ENCODE measurements at regions not wholly inside any gene's neighbourhood (a gene's known extent, or its start where the extent isn't known, plus 50 kb on each side); places are given as distances from the start of the nearest gene placed in this dataset.
"Not testable (repeated sequence)": the region's sequence is repeated elsewhere in the genome, so short reads cannot be mapped to it uniquely, and the experiment has no call there.

DNA sequence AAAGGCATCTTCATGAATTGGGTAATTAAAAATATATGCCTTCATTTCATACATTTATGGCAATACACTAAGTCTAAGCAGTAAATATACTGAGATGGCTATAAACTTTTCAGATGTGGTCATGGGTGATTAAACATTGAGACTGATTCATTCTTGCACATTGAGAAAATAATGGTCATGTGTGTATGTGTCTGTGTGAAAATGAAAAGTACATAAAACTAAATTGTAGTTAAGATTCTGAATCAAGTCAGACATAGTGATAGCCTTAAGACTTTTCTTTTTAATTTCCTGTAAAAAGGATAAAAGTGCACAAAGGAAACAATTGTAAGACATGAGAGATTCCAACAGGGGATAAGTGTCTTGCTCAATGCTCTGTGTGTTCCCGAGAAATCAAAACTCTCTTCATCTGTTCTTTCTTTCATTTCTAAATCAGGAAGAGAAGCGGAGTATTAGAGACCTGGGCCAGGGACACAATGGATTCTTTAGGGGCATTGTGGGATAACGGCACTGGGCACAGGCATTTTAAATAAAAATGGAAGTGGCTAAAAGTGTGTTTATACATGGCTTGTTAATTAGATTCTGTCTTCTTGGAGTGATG, 69.8 kb upstream of the AGR3 start:
- H3K36me3 ChIP-seq (ENCODE audit: control insufficient read depth, insufficient read depth, low read length) = no peaks in the 10 kb centered on the region
- no peaks in the 10 kb centered on the region for H3K9me3 ChIP-seq (ENCODE audit: control insufficient read depth, low read length)
- no peak overlapping the region for H3K4me3 ChIP-seq (ENCODE audit: insufficient read depth, low read depth, low read length)
- no peak overlapping the region for H3K27ac ChIP-seq (ENCODE audit: insufficient read depth, low read depth, low read length, poor library complexity, severe bottlenecking)
- H3K4me1 ChIP-seq (ENCODE audit: control insufficient read depth, insufficient read depth, low read length) = no peaks in the 10 kb centered on the region
- no peaks in the 10 kb centered on the region for H3K27me3 ChIP-seq (ENCODE audit: control insufficient read depth, insufficient read depth, low read length, poor library complexity, severe bottlenecking)
- 84% methylated on average over 3 of the region's 3 CpGs for WGBS, 2 experiments

DNA sequence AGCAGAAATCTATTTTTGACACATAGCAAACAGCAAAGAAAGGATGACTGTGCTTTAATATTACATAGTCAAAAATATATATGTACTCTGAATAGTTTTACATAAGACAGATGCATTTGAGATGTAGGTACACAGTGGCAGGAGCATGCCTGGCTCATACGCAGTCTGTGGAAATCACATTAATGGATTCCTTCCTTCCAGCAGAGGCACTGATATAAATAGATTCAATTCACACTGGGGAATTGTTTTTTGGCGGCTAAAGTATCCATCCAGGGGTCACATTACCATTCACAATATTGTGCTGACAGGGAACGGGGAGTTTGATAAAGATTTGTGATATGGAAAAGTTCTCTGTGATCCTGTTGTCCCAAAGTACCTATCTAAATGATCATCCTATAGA, 72.5 kb upstream of the AGR3 start:
- Histone ChIP-seq H3K9me3 (ENCODE audit: control insufficient read depth, low read length) (no peaks in the 10 kb centered on the region), H3K27ac (ENCODE audit: insufficient read depth, low read depth, low read length, poor library complexity, severe bottlenecking) (no peak overlapping the region), H3K4me3 (ENCODE audit: insufficient read depth, low read depth, low read length) (no peak overlapping the region), H3K27me3 (ENCODE audit: control insufficient read depth, insufficient read depth, low read length, poor library complexity, severe bottlenecking) (no peaks in the 10 kb centered on the region), H3K36me3 (ENCODE audit: control insufficient read depth, insufficient read depth, low read length) (no peaks in the 10 kb centered on the region), H3K4me1 (ENCODE audit: control insufficient read depth, insufficient read depth, low read length) (no peaks in the 10 kb centered on the region)
- WGBS, 2 experiments = 90 to 92% methylated on average over 1 to 2 of the region's 3 CpGs

DNA sequence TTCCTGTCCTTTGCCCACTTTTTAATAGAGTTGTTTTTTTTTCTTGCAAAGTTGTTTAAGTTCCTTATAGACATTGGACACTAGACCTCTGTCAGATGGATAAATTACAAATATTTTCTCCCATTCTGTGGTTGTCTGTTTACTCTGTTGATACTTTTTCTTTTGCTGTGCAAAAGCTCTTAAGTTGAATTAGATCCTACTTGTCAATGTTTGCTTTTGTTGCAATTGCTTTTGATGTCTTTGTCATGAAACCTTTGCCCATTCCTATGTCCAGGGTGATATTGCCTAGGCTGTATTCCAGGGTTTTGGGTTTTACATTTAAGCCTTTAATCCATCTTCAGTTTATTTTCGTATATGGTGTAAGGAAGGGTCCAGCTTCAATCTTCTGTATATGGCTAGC, 76.9 kb upstream of the AGR3 start:
- 90 to 100% methylated on average over 1 of the region's 1 CpG for WGBS, 2 experiments
- H3K4me1 ChIP-seq (ENCODE audit: control insufficient read depth, insufficient read depth, low read length) = no peaks in the 10 kb centered on the region
- H3K27ac ChIP-seq (ENCODE audit: insufficient read depth, low read depth, low read length, poor library complexity, severe bottlenecking) = no peak overlapping the region
- H3K36me3 ChIP-seq (ENCODE audit: control insufficient read depth, insufficient read depth, low read length) = no peaks in the 10 kb centered on the region
- H3K9me3 ChIP-seq (ENCODE audit: control insufficient read depth, low read length) = no peaks in the 10 kb centered on the region
- no peak overlapping the region for H3K4me3 ChIP-seq (ENCODE audit: insufficient read depth, low read depth, low read length)
- H3K27me3 ChIP-seq (ENCODE audit: control insufficient read depth, insufficient read depth, low read length, poor library complexity, severe bottlenecking) = no peaks in the 10 kb centered on the region

DNA sequence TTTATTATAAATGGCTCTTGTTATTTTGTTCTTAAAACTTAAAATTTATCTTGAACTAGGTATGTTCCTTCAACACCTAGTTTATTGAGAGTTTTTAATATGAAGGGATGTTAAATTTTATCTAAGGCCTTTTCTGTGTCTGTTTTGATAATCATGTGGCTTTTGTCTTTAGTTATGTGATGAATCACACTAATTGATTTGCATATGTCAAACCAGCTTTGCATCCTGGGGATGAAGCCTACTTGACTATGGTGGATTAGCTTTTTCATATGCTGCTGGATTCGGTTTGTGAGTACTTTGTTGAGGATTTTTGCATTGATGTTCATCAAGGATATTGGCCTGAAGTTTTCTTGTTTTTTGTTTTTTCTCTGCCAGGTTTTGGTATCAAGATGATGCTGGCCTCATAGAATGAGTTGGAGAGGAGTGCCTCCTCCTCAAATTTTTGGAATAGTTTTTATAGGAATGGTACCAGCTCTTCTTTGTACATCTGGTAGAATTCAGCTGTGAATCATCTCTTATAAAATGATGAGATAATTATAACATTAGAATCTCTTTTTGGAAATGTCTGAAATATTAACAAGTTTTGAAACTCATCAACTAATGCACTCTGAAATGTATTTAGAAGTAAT, 78.7 kb upstream of the AGR3 start:
- Histone ChIP-seq H3K4me1 (ENCODE audit: control insufficient read depth, insufficient read depth, low read length) (no peaks in the 10 kb centered on the region), H3K27me3 (ENCODE audit: control insufficient read depth, insufficient read depth, low read length, poor library complexity, severe bottlenecking) (no peaks in the 10 kb centered on the region), H3K4me3 (ENCODE audit: insufficient read depth, low read depth, low read length) (no peak overlapping the region), H3K9me3 (ENCODE audit: control insufficient read depth, low read length) (no peaks in the 10 kb centered on the region), H3K36me3 (ENCODE audit: control insufficient read depth, insufficient read depth, low read length) (no peaks in the 10 kb centered on the region), H3K27ac (ENCODE audit: insufficient read depth, low read depth, low read length, poor library complexity, severe bottlenecking) (no peak overlapping the region)
- 90 to 93% methylated on average over 1 of the region's 1 CpG for WGBS, 2 experiments

DNA sequence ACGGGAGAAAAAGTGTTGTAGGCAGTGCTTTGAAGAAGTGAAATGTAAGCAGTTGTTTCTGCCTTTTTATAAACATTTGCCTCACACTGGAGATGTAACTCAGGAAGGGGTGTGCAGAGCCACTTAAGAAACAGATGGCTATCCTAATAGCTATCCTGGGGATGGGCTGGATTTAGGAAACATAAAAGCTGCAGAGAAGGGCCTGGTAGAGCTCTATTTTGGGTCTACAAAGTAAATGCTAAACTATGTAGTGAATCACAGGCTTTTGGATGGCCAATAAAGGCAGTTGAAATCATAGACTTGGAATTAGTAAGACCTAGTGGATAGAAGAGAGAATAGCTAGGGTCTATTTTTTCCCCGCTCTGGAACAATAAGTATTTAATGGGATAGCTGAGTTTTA, 79.9 kb upstream of the AGR3 start:
- no peaks in the 10 kb centered on the region for H3K4me1 ChIP-seq (ENCODE audit: control insufficient read depth, insufficient read depth, low read length)
- H3K27me3 ChIP-seq (ENCODE audit: control insufficient read depth, insufficient read depth, low read length, poor library complexity, severe bottlenecking) = no peaks in the 10 kb centered on the region
- no peak overlapping the region for H3K27ac ChIP-seq (ENCODE audit: insufficient read depth, low read depth, low read length, poor library complexity, severe bottlenecking)
- H3K4me3 ChIP-seq (ENCODE audit: insufficient read depth, low read depth, low read length) = no peak overlapping the region
- H3K9me3 ChIP-seq (ENCODE audit: control insufficient read depth, low read length) = no peaks in the 10 kb centered on the region
- WGBS, 2 experiments = 88 to 89% methylated on average over 2 of the region's 2 CpGs
- H3K36me3 ChIP-seq (ENCODE audit: control insufficient read depth, insufficient read depth, low read length) = no peaks in the 10 kb centered on the region

DNA sequence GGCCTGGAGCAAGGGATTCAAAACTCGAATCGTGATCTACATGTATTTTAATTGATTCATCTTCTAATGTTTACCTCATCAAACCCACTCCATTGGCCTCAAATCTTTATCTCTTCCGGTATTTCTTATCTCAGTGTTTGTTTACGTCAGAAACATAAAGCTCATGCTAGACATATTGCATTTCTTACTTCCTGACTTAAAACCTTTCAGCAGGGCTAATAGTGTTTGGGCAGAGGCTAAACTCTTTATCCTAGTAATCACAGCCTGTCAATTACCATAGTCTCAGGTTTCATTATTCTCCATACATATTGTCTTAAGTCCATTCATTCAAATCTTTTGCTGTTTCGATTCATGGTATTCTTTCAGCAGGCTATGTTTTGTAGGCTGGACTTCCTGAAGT, 81.3 kb upstream of the AGR3 start:
- Histone ChIP-seq H3K9me3 (ENCODE audit: control insufficient read depth, low read length) (no peaks in the 10 kb centered on the region), H3K4me3 (ENCODE audit: insufficient read depth, low read depth, low read length) (no peak overlapping the region), H3K27me3 (ENCODE audit: control insufficient read depth, insufficient read depth, low read length, poor library complexity, severe bottlenecking) (no peaks in the 10 kb centered on the region), H3K27ac (ENCODE audit: insufficient read depth, low read depth, low read length, poor library complexity, severe bottlenecking) (no peak overlapping the region), H3K4me1 (ENCODE audit: control insufficient read depth, insufficient read depth, low read length) (no peaks in the 10 kb centered on the region), H3K36me3 (ENCODE audit: control insufficient read depth, insufficient read depth, low read length) (no peaks in the 10 kb centered on the region)
- 94 to 95% methylated on average over 5 of the region's 5 CpGs for WGBS, 2 experiments

DNA sequence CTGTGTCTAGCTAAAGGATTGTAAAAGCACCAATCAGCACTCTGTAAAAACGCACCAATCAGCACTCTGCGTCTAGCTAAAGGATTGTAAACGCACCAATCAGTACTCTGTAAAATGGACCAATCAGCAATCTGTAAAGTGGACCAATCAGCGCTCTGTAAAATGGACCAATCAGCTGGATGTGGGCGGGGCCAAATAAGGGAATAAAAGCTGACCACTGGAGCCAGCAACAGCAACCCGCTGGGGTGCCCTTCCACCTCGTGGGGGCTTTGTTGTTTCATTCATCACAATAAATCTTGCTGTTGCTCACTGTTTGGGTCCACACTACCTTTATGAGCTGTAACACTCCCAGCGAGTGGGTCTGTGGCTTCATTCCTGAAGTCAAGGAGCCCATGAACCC, 83.9 kb upstream of the AGR3 start:
- 94 to 95% methylated on average over 8 of the region's 8 CpGs for WGBS, 2 experiments
- not testable (repeated sequence) for H3K4me1 ChIP-seq (ENCODE audit: control insufficient read depth, insufficient read depth, low read length); H3K4me3 ChIP-seq (ENCODE audit: insufficient read depth, low read depth, low read length)

DNA sequence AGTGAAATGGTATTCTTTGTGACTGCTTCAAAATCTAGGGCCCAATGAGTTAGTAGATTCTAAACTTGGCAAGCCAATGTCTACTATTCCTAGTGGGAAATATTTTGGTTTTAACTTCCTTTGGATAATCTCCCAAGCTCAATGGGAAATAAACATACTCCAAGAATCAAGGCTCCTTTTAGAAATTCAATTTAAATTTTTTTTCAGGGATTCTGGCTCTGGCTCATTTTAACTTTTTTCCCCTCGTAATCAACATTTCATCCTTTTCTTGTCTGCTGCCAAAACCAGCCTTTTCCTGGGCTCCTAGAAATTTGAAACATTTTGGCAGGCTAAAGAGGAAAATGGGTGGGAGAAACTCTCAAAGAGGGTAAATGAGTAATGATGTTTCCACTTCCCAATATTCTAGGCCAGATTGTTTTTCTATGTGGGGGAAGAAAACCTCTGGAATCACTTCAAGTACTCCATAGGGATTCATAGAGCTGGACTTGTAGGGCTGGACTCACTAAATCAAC, 85.6 kb upstream of the AGR3 start:
- Histone ChIP-seq H3K4me1 (ENCODE audit: control insufficient read depth, insufficient read depth, low read length) (peaks cover 13% of the 10 kb centered on the region), H3K27ac (ENCODE audit: insufficient read depth, low read depth, low read length, poor library complexity, severe bottlenecking) (no peak overlapping the region), H3K4me3 (ENCODE audit: insufficient read depth, low read depth, low read length) (no peak overlapping the region), H3K27me3 (ENCODE audit: control insufficient read depth, insufficient read depth, low read length, poor library complexity, severe bottlenecking) (no peaks in the 10 kb centered on the region), H3K9me3 (ENCODE audit: control insufficient read depth, low read length) (no peaks in the 10 kb centered on the region), H3K36me3 (ENCODE audit: control insufficient read depth, insufficient read depth, low read length) (no peaks in the 10 kb centered on the region)
- 100% methylated on average over 1 of the region's 1 CpG; no CpG with 5 or more reads in 1 of the 2 experiments for WGBS, 2 experiments

More for the DNA sequence above, 83.9 kb upstream of the AGR3 start:
- H3K27me3 ChIP-seq (ENCODE audit: control insufficient read depth, insufficient read depth, low read length, poor library complexity, severe bottlenecking); H3K36me3 ChIP-seq (ENCODE audit: control insufficient read depth, insufficient read depth, low read length); H3K27ac ChIP-seq (ENCODE audit: insufficient read depth, low read depth, low read length, poor library complexity, severe bottlenecking); H3K9me3 ChIP-seq (ENCODE audit: control insufficient read depth, low read length): not testable (repeated sequence)

DNA sequence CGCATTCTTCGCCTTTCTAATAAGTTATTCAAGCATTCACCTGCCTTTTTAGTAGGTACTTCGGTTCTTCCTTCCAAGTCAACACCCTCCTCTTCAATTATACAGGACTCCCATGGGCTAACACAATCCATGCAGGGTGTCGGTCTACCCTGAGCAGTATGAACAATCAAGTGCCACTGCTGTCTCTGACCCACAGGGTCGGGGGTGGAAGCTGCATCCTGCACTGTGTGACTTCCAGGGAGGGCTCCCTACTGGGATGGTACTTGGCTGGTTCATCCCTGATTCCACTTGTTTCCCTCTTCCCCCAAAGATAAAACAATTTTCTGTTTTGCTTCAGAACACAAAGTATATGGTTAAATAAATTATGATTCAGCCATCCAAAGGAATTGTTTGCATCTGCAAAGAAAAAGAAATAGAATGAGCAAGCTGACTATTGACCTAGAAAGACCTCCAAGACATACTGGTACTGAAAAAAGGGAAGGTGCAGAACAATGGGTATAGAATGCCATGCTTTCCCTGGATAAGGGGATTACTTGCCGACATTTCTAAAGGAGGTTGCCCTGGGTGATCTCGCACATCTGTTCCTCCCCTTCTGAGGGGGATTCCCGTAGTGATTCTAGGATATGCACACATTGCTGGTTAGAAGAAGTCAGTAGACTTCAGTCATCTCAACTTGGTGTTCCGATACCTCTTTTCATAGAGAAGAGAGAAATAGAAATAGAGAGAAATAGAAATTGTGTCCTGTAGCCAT, 89.1 kb upstream of the AGR3 start:
- no peaks in the 10 kb centered on the region for H3K27me3 ChIP-seq (ENCODE audit: control insufficient read depth, insufficient read depth, low read length, poor library complexity, severe bottlenecking)
- peaks cover 13% of the 10 kb centered on the region for H3K4me1 ChIP-seq (ENCODE audit: control insufficient read depth, insufficient read depth, low read length)
- H3K27ac ChIP-seq (ENCODE audit: insufficient read depth, low read depth, low read length, poor library complexity, severe bottlenecking) = peak overlapping the region; percentile 83
- H3K36me3 ChIP-seq (ENCODE audit: control insufficient read depth, insufficient read depth, low read length) = no peaks in the 10 kb centered on the region
- 52 to 57% methylated on average over 9 of the region's 9 CpGs for WGBS, 2 experiments
- no peaks in the 10 kb centered on the region for H3K9me3 ChIP-seq (ENCODE audit: control insufficient read depth, low read length)
- no peak overlapping the region for H3K4me3 ChIP-seq (ENCODE audit: insufficient read depth, low read depth, low read length)

DNA sequence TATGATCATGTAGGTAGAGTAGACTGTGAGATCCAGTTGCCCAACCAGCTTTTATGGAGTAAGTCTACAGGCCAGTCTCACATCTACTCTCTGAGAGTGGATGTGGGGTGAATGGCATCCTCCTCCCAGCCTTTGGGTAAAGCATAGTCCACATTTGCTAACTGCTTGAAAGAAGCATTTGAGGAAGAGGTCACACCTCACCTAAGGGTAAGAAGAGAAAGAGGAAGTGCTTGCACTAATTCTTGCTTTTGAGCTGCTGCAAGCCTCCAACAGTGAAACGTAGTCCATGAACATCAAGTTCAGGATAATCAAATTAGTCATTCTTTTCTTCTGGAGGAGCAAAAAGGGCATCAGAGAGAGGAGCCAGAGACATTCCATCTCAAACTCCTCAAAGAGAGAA, 93.9 kb upstream of the AGR3 start:
- no peaks in the 10 kb centered on the region for H3K9me3 ChIP-seq (ENCODE audit: control insufficient read depth, low read length)
- 79 to 94% methylated on average over 1 of the region's 1 CpG for WGBS, 2 experiments
- no peak overlapping the region for H3K27ac ChIP-seq (ENCODE audit: insufficient read depth, low read depth, low read length, poor library complexity, severe bottlenecking)
- H3K4me3 ChIP-seq (ENCODE audit: insufficient read depth, low read depth, low read length) = no peak overlapping the region
- H3K4me1 ChIP-seq (ENCODE audit: control insufficient read depth, insufficient read depth, low read length) = peaks cover 11% of the 10 kb centered on the region
- no peaks in the 10 kb centered on the region for H3K36me3 ChIP-seq (ENCODE audit: control insufficient read depth, insufficient read depth, low read length)
- H3K27me3 ChIP-seq (ENCODE audit: control insufficient read depth, insufficient read depth, low read length, poor library complexity, severe bottlenecking) = no peaks in the 10 kb centered on the region
